Neural progenitor cell (in vitro differentiated cells): ENCODE measurements at regions not wholly inside any gene's neighbourhood (a gene's known extent, or its start where the extent isn't known, plus 50 kb on each side); places are given as distances from the start of the nearest gene placed in this dataset.

Source experiments
- CTCF ChIP-seq: fragments of 200-600 bp; sonication (generic); IDR thresholded peaks from 2 replicates; pipeline ENCODE4 v1.5.1; 2017; ENCODE audit warnings: antibody characterized with exemption, mild to moderate bottlenecking
- EZH2 ChIP-seq: fragments of 200-600 bp; sonication (generic); IDR thresholded peaks from 2 replicates; pipeline ENCODE4 v1.6.1; 2017; ENCODE audit warnings: antibody characterized with exemption, mild to moderate bottlenecking, moderate library complexity

GRCh38 chr3:5301651-5302297, 114.3 kb downstream of the EDEM1 start:
- TF ChIP-seq CTCF (no peak), EZH2 (no peak)
